HEK293T (cell line): ENCODE measurements at regions not wholly inside any gene's neighbourhood (a gene's known extent, or its start where the extent isn't known, plus 50 kb on each side); places are given as distances from the start of the nearest gene placed in this dataset.

Source experiments
- CTCF ChIA-PET: fragments of 350-600 bp; formaldehyde crosslinking; extraction: SDS; loops from one replicate; lab custom pipeline; 2021; ENCODE audit warnings: antibody characterized with exemption, inconsistent platforms; lab: Yijun Ruan, JAX
- POLR2A ChIA-PET: fragments of 350-600 bp; formaldehyde crosslinking; extraction: SDS; loops from one replicate; lab custom pipeline; 2020; ENCODE audit warnings: antibody characterized with exemption, inconsistent platforms; lab: Yijun Ruan, JAX
- DNase-seq: peaks from one replicate; pipeline ENCODE4 v3.0.0; 2012; ENCODE audit warnings: mixed read lengths; ENCODE audit errors: extremely low spot score
- ARNT ChIP-seq: fragments of 450-650 bp; IDR thresholded peaks from 2 replicates; pipeline ENCODE4 v1.6.1; 2017; ENCODE audit warnings: mild to moderate bottlenecking
- BHLHE40 ChIP-seq: fragments of 450-650 bp; IDR thresholded peaks from 2 replicates; pipeline ENCODE4 v1.6.1; 2016; ENCODE audit warnings: mild to moderate bottlenecking, moderate library complexity, borderline replicate concordance
- CTBP1 ChIP-seq: fragments of 450-650 bp; IDR thresholded peaks from 2 replicates; pipeline ENCODE4 v1.6.1; 2016; ENCODE audit warnings: borderline replicate concordance
- ELF4 ChIP-seq: fragments of 450-650 bp; IDR thresholded peaks from 2 replicates; pipeline ENCODE4 v1.6.1; 2017; ENCODE audit warnings: antibody characterized with exemption
- FOXA1 ChIP-seq: fragments of 450-650 bp; IDR thresholded peaks from 2 replicates; pipeline ENCODE4 v1.6.1; 2016; ENCODE audit warnings: mild to moderate bottlenecking
- FOXK2 ChIP-seq: fragments of 450-650 bp; IDR thresholded peaks from 2 replicates; pipeline ENCODE4 v1.6.1; 2016; ENCODE audit warnings: mild to moderate bottlenecking
- FOXM1 ChIP-seq: fragments of 450-650 bp; IDR thresholded peaks from 2 replicates; pipeline ENCODE4 v1.6.1; 2017; ENCODE audit warnings: mild to moderate bottlenecking, borderline replicate concordance
- HDGF ChIP-seq: fragments of 450-650 bp; IDR thresholded peaks from 2 replicates; pipeline ENCODE4 v1.6.1; 2017; ENCODE audit warnings: antibody characterized with exemption, borderline replicate concordance
- L3MBTL2 ChIP-seq: fragments of 450-650 bp; conservative IDR thresholded peaks from 2 replicates; pipeline ENCODE4 v1.6.1; 2016; ENCODE audit warnings: mild to moderate bottlenecking
- LEF1 ChIP-seq: fragments of 450-650 bp; IDR thresholded peaks from 2 replicates; pipeline ENCODE4 v1.6.1; 2017; ENCODE audit warnings: mild to moderate bottlenecking, borderline replicate concordance
- NFRKB ChIP-seq: fragments of 450-650 bp; IDR thresholded peaks from 2 replicates; pipeline ENCODE4 v1.6.1; 2016; ENCODE audit warnings: mild to moderate bottlenecking, moderate library complexity
- SP1 ChIP-seq: fragments of 450-650 bp; IDR thresholded peaks from 2 replicates; pipeline ENCODE4 v1.6.1; 2017
- SUZ12 ChIP-seq: fragments of 450-650 bp; IDR thresholded peaks from 2 replicates; pipeline ENCODE4 v1.6.1; 2016; ENCODE audit warnings: mild to moderate bottlenecking
- TARDBP ChIP-seq: fragments of 450-650 bp; IDR thresholded peaks from 2 replicates; pipeline ENCODE4 v1.6.1; 2016
- ZNF384 ChIP-seq: fragments of 450-650 bp; IDR thresholded peaks from 2 replicates; pipeline ENCODE4 v1.6.1; 2016
- TF ChIP-seq, protein P1 (sequence below): fragments of 450-650 bp; IDR thresholded peaks from 2 replicates; pipeline ENCODE4 v1.6.1; 2016

GRCh38 chr7:25486656-25487055, 258.4 kb upstream of the NPVF start:
- TF ChIP-seq ZNF384 (no peak), FOXA1 (no peak)
- ChIA-PET CTCF (no interaction called here), POLR2A (no interaction called here)
- no peak for DNase-seq

DNA sequence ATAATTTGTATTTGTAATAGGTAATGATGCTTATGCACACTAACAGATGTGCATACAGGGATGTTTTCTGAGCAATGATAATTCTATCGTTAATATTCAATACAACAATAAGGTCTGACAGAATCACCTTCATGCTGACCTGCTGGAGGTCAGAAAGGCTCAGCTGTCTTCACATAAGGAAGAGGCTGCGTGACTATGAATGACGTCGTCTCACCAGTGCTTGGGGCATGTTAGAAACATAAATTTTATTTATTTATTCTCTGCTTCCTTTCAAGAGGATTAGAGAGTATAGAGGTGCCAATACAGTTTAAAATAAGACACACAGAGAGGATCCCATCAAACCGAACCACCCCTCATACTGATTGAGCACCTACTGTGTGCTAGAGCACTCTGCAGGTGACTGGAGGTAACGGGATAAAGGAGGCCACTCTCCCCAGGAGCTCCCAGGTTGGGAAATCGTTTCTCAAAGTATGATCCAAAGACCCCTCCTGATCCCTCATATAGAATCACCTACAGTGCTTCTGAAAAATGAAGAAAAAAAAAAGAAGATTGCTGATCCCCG, 265.6 kb upstream of the NPVF start:
- ChIA-PET CTCF (interaction anchor here (1.1 kb wide), 1 partner anchor 40 kb away, joined by 3 read pairs; no protein-coding TSS in a partner anchor), POLR2A (no interaction called here)
- no peak for DNase-seq
- TF ChIP-seq, protein P1, sequence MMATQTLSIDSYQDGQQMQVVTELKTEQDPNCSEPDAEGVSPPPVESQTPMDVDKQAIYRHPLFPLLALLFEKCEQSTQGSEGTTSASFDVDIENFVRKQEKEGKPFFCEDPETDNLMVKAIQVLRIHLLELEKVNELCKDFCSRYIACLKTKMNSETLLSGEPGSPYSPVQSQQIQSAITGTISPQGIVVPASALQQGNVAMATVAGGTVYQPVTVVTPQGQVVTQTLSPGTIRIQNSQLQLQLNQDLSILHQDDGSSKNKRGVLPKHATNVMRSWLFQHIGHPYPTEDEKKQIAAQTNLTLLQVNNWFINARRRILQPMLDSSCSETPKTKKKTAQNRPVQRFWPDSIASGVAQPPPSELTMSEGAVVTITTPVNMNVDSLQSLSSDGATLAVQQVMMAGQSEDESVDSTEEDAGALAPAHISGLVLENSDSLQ = no peak
- TF ChIP-seq TARDBP (no peak), CTBP1 (no peak), ZNF384 (no peak), SUZ12 (no peak), NFRKB (no peak), L3MBTL2 (no peak), FOXK2 (no peak), ARNT (no peak)

- TF ChIP-seq SP1 (no peak), CTBP1 (no peak), L3MBTL2 (no peak), LEF1 (no peak), BHLHE40 (no peak), NFRKB (no peak), FOXM1 (no peak), ELF4 (no peak), HDGF (no peak)
- TF ChIP-seq, protein P1 = no peak
- POLR2A ChIA-PET = no interaction called here
Measured at GRCh38 chr7:25494896-25495295, 266.6 kb upstream of the NPVF start.

DNA sequence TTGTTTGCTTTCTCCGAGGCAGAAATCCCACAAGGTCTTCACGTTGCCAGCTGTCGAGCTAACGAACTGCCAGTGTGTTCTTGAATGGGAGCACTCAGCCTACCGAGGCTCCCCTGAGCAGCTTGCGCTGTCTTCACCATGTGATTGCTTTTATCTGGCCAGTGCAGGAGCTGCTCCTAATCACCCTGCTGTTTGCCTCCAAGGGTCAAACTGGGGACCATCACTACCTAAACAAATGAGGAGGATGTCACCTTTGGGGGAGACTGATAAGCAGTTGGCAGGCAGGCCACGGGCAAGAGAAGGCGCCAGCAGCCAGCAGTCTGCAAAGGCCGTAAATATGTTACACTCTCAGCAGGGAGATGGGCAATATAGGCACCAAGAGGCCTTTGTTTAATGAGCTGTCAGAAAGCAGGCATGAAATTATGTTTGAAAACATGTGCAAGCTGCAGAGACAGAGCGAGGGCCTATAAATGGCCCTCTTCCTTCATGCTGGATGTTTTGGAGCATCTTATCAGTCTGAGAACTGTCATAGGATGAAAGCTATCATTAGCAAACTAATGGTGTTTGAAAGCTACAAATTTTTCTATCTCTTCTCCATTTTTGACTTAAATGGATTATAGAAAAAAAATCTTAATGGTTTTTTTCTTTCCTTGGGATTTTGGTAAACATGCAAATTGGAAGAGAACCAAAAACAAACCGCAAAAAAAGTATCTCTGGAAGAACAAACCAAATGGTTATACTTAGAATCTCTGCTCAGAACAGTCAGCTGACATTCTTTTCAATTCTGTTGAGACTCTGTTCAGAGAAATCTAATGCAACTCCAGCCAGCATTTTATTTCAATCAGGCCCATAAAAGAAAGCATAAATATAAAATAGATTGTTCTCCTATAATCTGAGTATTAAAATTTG, 267.3 kb upstream of the NPVF start:
- TF ChIP-seq, protein P1 = 0 out of 2 replicates have a peak, but pooled peaks have one; percentile 3
- TF ChIP-seq BHLHE40 = no peak
- CTCF ChIA-PET = no interaction called here
- POLR2A ChIA-PET = no interaction called here
- no peak for DNase-seq

More at GRCh38 chr7:25494896-25495295, 266.6 kb upstream of the NPVF start:
- CTCF ChIA-PET = interaction anchor here (1.1 kb wide), 1 partner anchor 41 kb away, joined by 3 read pairs; no protein-coding TSS in a partner anchor
- DNase-seq = no peak

DNA sequence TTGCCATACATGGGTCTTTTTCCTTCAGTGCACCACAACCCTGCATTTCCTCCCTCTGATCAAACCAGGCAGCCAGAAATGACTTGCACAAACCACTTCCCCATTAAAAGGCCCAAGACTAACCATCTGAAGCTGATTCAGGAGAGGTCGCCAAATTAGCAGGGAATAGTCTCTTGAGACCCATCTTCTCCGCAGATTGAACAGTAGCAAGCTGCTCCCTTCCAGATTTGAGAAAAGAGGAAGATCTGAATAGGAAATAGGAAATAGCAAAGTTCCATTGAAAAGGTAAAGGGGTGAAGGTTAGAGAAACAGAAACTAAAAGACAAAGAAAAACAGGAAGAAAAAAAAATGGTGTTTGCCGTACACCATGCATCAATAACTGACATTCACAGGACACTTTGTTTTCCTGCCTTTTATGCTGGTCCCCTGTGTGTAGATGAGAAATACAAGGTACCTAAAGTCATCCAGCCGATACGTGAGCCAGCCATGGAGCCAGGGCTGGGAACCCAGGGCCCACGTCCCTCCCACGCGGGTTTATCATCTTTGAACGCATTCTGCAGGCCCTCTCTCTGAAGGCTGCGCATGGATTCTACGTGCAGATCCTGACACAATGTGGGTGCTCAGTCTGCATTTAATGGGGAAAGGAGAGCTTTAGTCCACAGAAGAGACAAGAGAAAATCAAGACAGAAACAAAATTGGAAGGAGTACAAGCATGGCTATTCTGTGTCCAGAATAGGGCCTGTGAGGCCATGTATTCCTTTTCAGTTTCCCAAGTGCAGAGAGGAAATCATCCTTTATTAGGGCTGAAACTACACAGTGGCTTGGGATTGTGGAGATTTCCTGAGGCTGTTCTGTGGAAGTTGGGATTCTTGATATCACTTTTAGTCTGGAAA, 268.4 kb upstream of the NPVF start:
- POLR2A ChIA-PET = no interaction called here
- CTCF ChIA-PET = no interaction called here
- TF ChIP-seq SUZ12 (no peak), FOXM1 (no peak), ZNF384 (no peak), ARNT (no peak), ELF4 (no peak), FOXA1 (no peak), BHLHE40 (no peak), LEF1 (no peak), SP1 (no peak), TARDBP (no peak), NFRKB (no peak), L3MBTL2 (no peak), FOXK2 (no peak), HDGF (no peak)
- TF ChIP-seq, protein P1 = no peak
- no peak for DNase-seq
